NOMO-1 (cell line): ENCODE measurements at regions not wholly inside any gene's neighbourhood (a gene's known extent, or its start where the extent isn't known, plus 50 kb on each side); places are given as distances from the start of the nearest gene placed in this dataset.

Experiments used
- DNase-seq, 2 experiments: peaks; one replicate each; lab custom pipeline; 2025; ENCODE audit not compliant: unreplicated experiment in 2 of 2; lab: John Stamatoyannopoulos, UW

DNA sequence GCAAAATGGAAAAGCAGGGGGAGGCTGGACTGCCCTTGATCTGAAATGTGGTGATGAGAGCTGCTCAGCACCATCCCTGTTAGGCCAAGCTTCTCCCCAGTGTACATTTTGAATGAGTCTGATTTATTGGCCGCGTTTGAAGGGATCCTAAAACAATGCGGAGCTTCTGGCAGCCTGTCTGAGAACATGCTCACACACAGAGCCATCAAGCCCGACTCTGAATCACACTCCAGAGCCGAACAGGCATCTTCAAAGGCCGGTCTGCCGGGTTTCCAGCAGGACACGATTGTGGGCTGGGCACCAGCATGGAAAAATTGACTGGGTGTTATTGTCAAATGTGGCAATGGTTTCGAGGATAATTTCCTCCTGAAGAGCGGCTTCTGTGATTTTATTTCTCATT, 235.9 kb downstream of the TFAP2C start:
- DNase-seq: no peak

DNA sequence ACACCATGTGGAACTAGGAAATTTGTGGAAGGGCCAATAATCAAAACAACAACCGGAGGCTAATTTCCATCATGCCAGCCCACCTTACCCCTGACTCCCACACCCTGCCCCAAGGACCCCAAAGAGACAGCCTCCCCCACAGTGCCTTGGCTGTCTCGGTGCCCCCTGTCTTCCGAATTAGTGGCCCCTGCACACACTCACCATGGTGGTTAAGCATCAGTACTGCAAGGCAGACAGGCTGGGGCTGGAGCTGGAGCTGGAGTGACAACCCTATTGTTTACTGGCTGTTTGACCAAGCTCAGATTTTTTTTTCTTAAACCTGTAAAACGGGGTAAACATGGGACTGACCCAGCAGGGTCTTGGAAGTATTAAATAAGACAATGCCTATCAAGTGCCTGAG, 238.0 kb downstream of the TFAP2C start:
- no peak for DNase-seq

DNA sequence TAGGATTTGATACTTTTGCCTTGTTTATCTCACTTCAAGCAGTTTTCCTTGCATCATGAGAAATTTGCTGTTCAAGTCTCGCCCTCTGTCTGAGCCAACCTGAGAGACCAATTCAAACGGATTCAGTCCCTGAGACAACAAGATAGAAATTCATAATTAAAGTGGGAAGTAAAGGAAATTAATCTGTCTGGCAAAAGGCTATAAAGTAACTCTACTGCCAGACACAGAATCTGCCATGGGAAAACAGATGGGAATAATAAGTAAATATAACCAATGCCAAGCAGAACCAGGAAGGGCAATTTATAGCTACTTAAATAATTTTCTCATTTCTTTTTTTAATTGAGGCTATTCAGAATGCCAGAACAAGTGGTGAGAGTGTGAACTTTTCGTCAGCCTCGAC, 239.6 kb downstream of the TFAP2C start:
- no peak for DNase-seq

DNA sequence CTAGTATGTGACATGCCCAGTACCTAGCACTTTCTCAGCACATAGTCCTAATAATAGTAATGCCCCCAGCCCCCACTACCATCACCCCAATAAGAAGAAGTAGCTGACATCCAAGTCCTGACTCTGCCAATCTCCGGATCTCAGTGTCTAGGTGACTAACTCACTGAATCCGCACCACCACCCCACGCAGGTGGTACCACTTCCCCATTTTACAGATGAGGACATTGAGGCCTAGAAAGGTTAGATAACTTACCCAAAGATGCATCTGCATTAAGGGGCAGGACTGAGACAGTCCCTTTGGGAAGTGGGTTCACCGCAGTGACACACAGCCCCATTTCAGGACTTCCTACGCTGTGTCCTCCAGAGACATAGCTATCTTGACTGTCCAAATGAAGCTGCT, 241.2 kb downstream of the TFAP2C start:
- DNase-seq: no peak

DNA sequence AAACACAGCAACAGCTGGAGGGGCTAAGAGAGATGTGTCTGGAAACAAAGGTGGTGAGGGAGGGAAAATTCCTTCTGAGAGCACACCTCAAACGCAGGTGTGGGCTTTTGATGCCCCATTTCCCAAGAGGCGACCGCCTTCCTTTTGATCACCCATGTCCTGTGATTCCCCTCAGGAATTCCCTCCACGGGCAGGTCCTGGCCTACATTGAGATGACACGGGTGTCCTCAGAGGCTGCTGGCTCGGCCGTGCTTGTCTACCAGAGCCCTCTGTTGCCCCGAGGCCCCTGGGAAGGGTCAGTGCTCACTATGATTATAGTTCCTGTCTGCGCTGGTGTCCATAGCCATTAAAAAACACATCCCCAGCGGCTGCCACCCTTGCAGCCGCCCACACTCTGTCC, 242.6 kb downstream of the TFAP2C start:
- DNase-seq: no peak

DNA sequence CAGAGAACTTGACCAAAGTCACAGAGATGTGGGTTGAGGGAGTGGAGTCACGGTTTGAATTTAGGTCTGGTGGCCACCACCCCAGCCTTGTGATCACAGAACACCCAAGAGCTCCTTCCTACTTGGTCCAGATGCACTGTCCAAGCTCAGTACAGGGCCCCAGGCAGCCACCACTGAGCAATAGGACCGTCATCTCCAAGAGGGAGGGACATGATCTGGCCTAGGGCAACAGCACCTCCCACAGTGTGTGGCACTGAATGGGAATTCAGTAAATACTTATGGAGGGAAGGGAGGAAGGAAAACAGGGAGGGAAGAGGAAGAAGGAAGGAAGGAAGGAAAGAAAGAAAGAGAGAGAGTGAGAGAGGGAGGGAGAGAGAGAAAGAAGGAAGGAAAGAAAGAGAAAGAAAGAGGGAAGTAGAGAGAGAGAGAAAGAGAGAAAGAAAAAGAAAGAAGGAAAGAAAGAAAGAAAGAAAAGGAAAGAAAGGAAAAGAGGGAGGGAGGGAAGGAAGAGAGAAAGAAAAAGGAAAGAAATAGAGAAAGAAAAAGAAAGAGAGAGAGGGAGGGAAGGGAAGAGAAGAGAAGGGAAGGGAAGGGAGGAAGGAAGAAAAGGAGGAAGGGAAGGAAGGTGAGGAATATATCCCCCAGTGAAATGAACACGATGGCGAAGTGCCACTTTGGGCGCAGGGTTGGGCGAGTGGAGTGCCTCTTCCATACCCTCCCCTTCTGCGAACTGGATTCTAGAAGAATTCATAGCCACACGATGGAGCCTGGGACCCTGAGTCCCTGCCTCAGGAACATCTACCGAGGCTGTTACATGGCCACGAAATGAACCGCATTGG, 243.7 kb downstream of the TFAP2C start:
- DNase-seq: no peak

DNA sequence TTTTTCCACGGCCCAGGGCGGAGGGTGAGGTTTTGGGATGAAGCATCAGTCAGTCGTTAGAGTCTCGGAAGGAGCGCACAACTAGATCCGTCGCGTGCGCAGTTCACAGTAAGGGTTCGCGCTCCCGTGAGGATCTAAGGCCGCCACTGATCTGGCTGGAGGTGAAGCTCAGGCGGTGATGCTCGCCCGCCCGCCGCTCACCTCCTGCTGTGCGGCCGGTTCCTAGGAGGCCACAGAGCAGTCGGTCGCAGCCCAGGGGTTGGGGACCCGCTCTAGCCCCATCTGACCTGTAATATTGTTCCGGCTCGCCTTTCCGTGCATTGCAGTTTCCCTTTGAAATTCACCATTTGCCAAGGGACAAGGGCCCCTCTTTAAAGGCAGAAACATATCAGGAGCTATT, 244.7 kb downstream of the TFAP2C start:
- no peak for DNase-seq

DNA sequence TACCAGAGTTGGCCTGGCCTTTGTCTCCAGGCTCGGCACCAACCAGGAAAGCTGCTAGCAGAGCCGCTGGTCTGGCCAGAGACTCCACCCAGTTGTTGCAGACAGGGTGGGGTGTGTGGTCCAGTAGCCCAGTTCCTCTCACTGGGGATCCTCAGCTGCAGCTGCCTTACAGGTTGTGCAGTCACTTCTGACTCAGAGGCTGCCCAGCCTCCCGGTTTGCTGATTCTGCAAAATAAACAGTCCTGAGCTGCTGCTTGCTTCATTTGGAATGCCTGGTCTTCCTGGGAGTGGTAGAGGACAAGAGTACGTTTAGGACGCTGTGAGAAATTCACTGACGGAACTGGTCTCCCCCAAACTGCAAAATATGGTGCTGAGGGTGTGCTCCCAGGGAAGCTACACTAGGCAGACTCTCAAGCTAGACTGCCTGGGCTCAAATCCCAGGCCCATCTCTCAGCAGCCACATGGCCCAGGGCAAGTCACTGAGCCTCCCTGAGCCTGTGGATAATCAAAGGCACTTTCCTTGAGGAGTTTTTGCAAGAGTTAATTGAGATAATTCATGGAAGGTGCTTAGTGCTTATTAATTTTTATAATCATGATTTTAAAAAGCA, 246.1 kb downstream of the TFAP2C start:
- peak; percentile 56 to 59 for DNase-seq

DNA sequence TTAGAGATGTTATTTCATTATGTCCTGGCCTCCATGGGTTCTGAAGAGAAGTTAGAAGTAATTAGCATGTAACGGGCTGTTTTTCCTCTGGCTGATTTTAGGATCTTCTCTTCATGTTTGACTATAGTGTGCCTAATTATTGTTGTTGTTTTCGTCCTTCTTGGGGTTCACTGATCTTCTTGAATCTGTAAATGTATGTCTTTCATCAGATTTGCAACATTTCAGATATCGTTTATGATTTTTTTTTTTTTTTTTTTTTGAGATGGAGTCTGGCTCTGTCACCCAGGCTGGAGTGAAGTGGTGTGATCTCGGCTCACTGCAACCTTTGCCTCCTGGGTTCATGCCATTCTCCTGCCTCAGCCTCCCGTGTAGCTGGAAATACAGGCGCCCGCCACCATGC, 246.7 kb downstream of the TFAP2C start:
- no peak for DNase-seq

DNA sequence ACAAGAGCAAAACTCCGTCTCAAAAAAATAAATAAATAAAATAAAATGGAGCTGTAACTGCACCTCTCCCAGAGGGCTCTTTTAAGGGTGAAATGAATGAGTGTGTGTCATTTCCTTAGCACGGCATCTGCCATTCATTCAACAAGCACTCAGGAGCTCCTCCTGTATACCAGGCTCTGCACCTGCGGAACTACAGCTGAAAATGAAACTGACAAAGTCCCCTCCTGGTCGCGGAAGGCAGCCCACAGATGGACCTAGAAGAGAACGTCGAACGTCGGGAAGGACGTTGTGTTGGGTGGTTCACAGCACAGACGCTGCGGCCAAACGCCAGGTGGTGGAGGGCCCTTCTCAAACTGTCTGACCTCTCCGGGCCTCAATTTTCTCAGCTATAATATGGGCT, 256.4 kb downstream of the TFAP2C start:
- no peak for DNase-seq

DNA sequence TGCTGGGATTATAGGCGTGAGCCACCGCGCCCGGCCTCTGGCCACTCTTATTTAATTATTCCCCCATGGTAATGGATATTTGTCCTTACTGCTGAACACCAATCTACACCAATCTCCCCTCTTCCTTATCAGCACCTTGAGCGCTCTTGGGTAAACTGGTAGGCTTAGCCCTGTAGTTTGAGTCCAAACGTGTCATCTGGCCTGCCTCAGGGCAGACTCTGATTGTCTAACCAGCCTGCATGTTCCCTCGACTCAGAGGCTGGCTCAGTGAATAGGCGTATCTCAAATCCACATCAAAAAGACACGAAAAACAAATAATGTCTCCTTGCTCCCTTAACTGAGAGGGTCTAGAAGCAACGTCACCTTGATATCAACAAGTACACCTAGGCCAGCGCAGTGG, 260.9 kb downstream of the TFAP2C start:
- DNase-seq: no peak

DNA sequence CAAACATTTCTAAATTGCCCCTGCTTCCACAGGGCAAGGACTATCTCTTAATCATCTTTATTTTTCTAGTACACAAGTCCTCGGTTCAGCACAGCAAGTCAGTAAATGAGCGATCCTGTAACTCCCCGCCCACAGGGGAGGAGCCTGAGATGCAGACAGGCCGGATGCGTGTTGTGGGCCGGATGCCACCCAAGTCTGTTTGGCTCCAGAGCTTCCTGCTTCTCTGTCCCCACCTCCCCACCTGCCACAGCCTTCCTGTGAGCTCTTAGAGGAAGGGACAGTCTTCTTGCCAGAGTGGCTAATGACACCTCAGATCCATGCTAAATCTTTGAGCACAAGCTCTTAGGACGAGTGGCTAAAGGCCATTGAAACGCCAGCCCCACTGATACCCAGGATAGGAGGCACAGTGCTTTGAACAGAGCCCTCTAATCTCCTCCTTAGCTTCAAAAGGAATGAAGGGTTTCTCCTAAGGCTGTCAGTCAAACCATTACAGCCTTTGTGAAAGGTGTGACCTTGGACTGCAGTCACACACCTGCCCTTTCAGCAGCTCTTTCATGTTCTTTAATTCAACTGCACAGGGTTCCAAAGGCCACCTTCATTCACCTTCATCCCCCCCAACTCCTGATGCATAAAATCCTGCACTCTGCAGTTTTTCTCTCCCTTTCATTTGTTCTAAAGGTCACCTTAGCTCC, 264.3 kb downstream of the TFAP2C start:
- peak in 1 of 2 experiments; percentile 6 for DNase-seq

DNA sequence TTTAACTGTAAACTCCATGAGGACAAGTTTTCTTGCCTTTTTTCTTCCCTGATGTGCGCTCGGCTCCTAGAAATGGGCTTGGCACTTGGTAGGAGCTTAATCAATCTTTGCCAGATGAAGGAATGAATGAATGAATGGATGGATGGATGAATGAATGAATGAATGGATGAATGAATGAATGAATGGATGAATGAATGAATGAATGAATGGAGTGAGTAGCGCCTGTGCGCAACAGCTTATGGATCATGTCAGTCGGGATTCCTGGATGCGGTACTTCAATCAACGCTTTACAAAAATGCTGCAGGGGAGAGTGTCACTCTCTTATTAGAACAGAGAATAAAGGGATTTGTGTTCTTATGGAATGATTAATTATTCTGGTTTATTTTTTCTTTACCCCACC, 267.3 kb downstream of the TFAP2C start:
- DNase-seq: no peak

DNA sequence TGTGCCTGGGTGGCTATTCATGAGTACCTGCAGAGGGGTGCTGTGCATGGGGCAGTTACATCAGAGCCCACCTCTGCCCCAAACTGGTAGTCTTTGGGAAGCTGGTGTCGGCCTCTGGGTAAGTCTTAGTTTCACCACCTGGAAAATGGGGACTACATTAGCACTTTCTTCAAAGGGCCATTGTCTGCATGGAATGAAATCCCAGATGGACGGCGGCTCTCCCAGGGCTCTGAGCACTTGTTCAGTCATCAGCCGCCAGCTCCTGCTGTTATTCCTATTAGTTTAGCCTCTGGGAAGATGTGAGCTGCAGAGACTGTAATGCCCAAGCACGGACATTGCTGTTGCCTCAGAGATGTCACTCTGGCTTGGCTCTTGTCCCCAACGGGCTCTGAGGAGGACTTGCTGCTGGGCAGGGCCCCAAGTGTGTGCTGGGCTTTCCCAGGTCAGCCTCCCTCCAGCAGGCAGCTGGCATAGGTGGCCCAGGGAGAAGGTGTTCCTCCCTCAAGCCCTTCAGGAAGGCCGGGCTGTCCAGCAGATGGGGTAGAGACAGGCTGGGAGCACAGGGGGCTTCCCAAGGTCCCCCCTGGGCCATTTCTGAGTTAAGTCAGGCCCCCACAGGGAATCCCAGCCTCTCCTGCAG, 268.3 kb downstream of the TFAP2C start:
- DNase-seq: no peak

DNA sequence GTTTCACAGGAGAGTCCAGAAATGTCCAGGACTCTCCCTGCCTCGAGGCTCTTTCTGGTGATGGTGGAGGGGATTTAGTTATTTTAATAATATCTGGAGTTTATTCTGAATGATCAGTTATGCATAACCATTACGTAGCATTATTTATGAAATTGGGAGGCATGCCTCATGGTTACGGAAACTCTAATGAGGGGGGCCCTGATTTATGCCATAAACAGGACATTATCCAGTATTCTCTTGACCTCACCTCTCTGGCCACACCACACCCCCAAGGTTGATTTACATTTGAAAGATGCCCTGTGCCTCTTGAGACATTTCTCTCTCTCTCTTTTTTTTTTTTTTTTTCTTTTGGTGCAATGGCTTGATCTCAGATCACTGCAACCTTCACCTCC, 268.8 kb downstream of the TFAP2C start:
- no peak for DNase-seq

DNA sequence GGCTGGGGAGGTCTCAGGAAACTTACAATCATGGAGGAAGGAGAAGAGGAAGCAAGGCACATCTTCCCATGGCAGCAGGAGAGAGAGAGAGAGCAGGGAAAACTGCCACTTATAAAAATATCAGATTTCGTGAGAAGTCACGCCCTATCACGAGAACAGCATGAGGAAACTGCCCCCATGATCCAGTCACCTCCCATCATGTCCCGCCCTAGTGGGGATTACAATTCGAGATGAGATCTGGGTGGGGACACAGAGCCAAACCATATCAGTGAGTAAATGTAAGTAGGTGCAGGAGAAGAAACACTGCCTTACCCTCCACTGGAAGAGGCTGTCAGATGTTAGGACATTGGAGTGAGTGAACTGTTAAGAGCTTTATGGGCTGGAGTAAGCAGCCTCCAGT, 270.4 kb downstream of the TFAP2C start:
- no peak for DNase-seq

DNA sequence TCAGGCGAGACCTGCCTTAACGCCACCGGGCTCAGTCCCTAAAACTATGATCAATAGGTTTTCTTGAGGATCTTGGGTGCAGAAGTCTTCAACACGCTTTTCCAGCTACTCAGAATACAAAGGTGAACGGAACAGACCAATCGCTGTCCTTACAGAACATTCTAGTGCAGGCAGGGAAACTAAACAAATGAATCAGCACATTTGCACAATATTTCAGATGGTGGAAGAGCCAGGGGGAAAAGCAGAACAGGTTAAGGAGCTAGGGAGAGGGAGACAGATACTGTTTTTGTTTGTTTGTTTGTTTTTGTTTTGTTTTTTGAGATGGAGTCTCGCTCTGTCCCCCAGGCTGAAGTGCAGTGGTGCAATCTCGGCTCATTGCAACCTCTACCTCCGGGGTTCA, 271.1 kb downstream of the TFAP2C start:
- DNase-seq: no peak

DNA sequence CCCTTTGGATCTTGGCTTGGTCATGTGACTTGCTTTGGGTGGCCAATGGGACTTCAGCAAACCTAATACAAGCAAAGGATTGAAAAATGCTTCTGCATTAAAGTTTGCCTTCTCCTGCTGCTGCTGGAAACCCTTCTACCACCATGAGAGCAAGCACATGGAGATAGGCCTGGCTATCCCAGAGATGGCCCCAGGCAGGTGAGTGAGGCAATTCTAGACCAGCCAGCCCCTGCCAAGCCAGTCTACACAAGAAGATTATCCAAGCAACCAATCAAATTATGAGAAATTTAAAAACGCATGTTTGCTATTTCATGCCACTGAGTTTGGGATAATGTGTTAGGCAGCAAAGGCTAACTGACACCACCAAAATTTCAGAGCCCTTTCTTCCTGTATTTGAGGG, 274.3 kb downstream of the TFAP2C start:
- DNase-seq: no peak

DNA sequence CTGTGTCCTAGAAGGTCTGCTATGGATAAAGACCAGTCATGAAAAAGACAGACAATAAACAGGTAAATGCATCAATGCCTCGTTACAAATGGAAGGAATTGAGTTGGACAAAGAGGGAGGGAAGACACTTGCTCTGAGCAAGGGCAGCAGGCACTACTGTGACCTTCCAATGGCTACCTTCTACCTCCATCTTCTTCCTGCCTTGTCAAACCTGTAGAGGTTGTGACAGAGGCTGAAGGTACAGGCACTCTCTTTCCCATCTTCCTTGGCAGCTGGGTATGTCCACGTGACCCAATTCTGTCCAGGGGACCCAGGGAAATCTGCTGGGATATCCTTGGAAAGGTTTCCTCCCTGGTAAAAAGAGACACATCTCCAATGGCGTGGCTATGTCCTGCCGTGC, 274.8 kb downstream of the TFAP2C start:
- DNase-seq: no peak

DNA sequence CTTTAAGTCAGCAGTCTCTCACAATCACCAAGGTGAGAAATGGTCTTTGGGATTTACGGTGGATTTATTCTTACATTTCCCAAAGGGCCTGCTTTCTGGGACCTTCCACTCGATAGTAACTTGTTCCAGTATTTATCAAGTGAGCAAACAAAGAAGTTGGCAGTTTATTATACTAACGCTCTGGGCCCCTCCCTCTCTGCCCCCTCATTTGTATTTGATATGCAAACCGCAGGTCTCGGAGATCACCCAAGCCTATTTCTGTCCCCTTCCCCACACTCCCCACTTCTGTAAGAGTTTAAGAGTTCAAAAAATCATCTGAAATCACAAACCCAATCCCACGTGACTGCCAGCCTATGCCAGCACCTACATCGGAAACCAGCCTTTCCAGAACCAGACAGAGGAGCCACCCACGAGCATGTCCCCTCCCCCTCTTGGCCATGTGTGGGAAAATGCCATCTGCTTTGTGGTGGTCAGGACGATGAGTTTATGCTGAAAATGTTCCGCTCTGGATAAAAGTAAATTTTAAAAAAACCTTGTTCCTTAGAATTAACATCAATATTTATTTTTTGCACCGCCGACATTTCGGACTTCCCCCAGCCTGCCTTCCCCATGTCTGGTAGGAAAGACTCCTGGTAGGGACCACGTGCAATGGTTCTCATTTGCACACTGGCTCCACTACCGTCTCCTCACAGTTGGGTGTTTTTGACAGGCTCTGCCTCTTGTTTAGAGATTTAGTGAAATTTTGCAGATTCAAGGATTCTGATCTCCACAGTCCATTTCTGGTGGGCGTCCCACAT, 281.0 kb downstream of the TFAP2C start:
- no peak for DNase-seq

DNA sequence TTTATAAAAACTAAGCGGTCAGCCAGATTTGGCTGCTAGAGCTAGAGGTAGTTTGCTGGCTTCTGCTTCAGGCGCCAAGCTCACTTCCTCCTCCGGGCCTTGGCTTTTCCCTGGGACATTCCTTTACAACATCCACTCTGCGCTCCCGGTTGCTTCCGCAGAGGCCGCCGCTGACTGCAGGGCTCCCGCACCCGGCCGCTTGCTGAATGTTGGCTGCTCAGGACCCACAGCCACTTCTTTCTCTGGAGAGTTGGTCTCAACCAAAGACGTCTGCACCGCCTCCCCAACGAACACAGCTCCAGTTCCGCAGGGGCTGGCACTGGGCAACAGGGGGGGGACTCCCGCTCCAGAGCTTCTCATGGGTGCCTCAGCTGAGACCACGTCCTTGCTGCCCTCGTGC, 282.8 kb downstream of the TFAP2C start:
- no peak for DNase-seq
